Liver (tissue), 3 donors: ENCODE measurements at regions not wholly inside any gene's neighbourhood (a gene's known extent, or its start where the extent isn't known, plus 50 kb on each side); places are given as distances from the start of the nearest gene placed in this dataset.

Experiments
- ATF3 ChIP-seq: IDR thresholded peaks from 2 replicates; pipeline ENCODE4 v1.6.1; 2016; ENCODE audit warnings: antibody characterized with exemption
- CTCF ChIP-seq: fragments of 150-350 bp; IDR thresholded peaks from 2 replicates; pipeline ENCODE4 v1.5.1; 2017; ENCODE audit warnings: improper control_type of control experiment, low read depth, low read length; ENCODE audit not compliant: missing input control
- EGR1 ChIP-seq, 2 donors: IDR thresholded peaks; 2 replicates each; pipeline ENCODE4 v1.6.1; 2016 to 2018; ENCODE audit warnings: antibody characterized with exemption in 2 of 2, low read depth in 2 of 2
- FOXA1 ChIP-seq: IDR thresholded peaks from 2 replicates; pipeline ENCODE4 v1.6.1; 2016; ENCODE audit warnings: antibody characterized with exemption
- GABPA ChIP-seq, 2 donors: IDR thresholded peaks in 1 of 2; conservative IDR thresholded peaks in 1 of 2; 2 replicates each; pipeline ENCODE4 v1.6.1; 2016; ENCODE audit warnings: antibody characterized with exemption in 2 of 2, mild to moderate bottlenecking in 1 of 2, moderate library complexity in 1 of 2
- JUND ChIP-seq, 2 donors: IDR thresholded peaks; 2 replicates each; pipeline ENCODE4 v1.6.1; 2016; ENCODE audit warnings: antibody characterized with exemption in 2 of 2
- NR2F2 ChIP-seq: IDR thresholded peaks from 2 replicates; pipeline ENCODE4 v1.6.1; 2016; ENCODE audit warnings: antibody characterized with exemption
- RXRA ChIP-seq, 2 donors: IDR thresholded peaks; 2 replicates each; pipeline ENCODE4 v1.6.1; 2017 to 2018; ENCODE audit warnings: antibody characterized with exemption in 2 of 2, mild to moderate bottlenecking in 1 of 2
- SP1 ChIP-seq: IDR thresholded peaks from 2 replicates; pipeline ENCODE4 v1.6.1; 2018; ENCODE audit warnings: antibody characterized with exemption, mild to moderate bottlenecking
- TAF1 ChIP-seq: conservative IDR thresholded peaks from 2 replicates; pipeline ENCODE4 v1.6.1; 2016; ENCODE audit warnings: antibody characterized with exemption, mild to moderate bottlenecking
- YY1 ChIP-seq: IDR thresholded peaks from 2 replicates; pipeline ENCODE4 v1.6.1; 2016; ENCODE audit warnings: antibody characterized with exemption, mild to moderate bottlenecking
- TF ChIP-seq, protein P1 (sequence below): IDR thresholded peaks from 2 replicates; pipeline ENCODE4 v1.6.1; 2016; ENCODE audit warnings: antibody characterized with exemption, mild to moderate bottlenecking
- TF ChIP-seq, protein P2 (sequence below): IDR thresholded peaks from 2 replicates; pipeline ENCODE4 v1.6.1; 2016; ENCODE audit warnings: antibody characterized with exemption
- TF ChIP-seq, protein P3 (sequence below): IDR thresholded peaks from 2 replicates; pipeline ENCODE4 v1.6.1; 2016; ENCODE audit warnings: antibody characterized with exemption
- donor health status: healthy.
- donor health status: healthy.

DNA sequence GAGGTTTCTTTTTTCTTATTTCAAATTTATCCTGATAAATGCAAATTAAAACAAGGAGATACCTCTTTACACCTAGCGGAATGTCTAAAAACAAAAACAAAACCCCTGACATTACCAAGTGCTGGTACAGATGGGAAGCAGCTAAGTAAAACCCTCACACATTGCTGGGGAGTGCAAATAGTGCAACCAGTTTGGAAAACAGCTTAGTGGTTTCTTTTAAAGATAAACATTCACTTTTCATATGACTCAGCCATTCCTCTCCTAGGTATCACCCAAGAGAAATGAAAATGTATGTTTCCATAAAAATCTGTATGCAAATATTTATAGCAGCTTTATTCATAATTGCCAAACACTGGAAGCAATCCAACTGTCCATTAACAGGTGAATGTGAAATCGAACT lies 84.1 kb upstream of the HELT start:
- no peak for TF ChIP-seq CTCF
- TF ChIP-seq, protein P1, sequence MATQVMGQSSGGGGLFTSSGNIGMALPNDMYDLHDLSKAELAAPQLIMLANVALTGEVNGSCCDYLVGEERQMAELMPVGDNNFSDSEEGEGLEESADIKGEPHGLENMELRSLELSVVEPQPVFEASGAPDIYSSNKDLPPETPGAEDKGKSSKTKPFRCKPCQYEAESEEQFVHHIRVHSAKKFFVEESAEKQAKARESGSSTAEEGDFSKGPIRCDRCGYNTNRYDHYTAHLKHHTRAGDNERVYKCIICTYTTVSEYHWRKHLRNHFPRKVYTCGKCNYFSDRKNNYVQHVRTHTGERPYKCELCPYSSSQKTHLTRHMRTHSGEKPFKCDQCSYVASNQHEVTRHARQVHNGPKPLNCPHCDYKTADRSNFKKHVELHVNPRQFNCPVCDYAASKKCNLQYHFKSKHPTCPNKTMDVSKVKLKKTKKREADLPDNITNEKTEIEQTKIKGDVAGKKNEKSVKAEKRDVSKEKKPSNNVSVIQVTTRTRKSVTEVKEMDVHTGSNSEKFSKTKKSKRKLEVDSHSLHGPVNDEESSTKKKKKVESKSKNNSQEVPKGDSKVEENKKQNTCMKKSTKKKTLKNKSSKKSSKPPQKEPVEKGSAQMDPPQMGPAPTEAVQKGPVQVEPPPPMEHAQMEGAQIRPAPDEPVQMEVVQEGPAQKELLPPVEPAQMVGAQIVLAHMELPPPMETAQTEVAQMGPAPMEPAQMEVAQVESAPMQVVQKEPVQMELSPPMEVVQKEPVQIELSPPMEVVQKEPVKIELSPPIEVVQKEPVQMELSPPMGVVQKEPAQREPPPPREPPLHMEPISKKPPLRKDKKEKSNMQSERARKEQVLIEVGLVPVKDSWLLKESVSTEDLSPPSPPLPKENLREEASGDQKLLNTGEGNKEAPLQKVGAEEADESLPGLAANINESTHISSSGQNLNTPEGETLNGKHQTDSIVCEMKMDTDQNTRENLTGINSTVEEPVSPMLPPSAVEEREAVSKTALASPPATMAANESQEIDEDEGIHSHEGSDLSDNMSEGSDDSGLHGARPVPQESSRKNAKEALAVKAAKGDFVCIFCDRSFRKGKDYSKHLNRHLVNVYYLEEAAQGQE: no peak
- no peak for TF ChIP-seq YY1
- TF ChIP-seq EGR1 (IDR thresholded peaks at IDR 0.05; ENCODE audit: low read depth in 2 of 2): no peak
- TF ChIP-seq NR2F2: no peak
- TF ChIP-seq TAF1: no peak
- no peak for TF ChIP-seq GABPA (IDR thresholded peaks at IDR 0.05 in 1 of 2, conservative IDR thresholded peaks at IDR 0.05 in 1 of 2)
- TF ChIP-seq FOXA1: no peak
- TF ChIP-seq, protein P2, sequence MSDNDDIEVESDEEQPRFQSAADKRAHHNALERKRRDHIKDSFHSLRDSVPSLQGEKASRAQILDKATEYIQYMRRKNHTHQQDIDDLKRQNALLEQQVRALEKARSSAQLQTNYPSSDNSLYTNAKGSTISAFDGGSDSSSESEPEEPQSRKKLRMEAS: no peak
- no peak for TF ChIP-seq RXRA (IDR thresholded peaks at IDR 0.05)
- TF ChIP-seq JUND (IDR thresholded peaks at IDR 0.05): no peak
- TF ChIP-seq, protein P3, sequence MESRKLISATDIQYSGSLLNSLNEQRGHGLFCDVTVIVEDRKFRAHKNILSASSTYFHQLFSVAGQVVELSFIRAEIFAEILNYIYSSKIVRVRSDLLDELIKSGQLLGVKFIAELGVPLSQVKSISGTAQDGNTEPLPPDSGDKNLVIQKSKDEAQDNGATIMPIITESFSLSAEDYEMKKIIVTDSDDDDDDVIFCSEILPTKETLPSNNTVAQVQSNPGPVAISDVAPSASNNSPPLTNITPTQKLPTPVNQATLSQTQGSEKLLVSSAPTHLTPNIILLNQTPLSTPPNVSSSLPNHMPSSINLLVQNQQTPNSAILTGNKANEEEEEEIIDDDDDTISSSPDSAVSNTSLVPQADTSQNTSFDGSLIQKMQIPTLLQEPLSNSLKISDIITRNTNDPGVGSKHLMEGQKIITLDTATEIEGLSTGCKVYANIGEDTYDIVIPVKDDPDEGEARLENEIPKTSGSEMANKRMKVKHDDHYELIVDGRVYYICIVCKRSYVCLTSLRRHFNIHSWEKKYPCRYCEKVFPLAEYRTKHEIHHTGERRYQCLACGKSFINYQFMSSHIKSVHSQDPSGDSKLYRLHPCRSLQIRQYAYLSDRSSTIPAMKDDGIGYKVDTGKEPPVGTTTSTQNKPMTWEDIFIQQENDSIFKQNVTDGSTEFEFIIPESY: no peak
- TF ChIP-seq SP1: no peak
- TF ChIP-seq ATF3: no peak
